ENCODE measurements at regions not wholly inside any gene's neighbourhood (a gene's known extent, or its start where the extent isn't known, plus 50 kb on each side); places are given as distances from the start of the nearest gene placed in this dataset.

DNA sequence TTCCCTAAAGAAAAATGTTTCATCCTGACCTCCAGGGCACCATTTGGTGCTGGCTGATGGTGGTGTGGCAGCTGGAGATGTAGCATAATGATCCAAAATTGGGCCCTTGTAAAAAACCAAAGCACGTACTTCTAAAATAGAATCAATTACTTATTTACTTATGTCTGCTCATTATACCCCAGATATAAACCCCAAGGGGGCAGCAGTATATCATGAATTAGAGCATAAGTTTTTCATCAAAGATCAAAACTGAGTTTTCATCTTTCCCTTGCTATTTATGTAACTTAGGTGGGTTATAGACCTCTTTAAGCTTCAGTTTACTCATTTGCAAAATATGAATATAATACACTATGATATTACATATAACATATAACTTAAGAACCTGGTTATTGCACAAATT lies 241.1 kb downstream of the TACR3 start:
- TF ChIP-seq, protein P1, sequence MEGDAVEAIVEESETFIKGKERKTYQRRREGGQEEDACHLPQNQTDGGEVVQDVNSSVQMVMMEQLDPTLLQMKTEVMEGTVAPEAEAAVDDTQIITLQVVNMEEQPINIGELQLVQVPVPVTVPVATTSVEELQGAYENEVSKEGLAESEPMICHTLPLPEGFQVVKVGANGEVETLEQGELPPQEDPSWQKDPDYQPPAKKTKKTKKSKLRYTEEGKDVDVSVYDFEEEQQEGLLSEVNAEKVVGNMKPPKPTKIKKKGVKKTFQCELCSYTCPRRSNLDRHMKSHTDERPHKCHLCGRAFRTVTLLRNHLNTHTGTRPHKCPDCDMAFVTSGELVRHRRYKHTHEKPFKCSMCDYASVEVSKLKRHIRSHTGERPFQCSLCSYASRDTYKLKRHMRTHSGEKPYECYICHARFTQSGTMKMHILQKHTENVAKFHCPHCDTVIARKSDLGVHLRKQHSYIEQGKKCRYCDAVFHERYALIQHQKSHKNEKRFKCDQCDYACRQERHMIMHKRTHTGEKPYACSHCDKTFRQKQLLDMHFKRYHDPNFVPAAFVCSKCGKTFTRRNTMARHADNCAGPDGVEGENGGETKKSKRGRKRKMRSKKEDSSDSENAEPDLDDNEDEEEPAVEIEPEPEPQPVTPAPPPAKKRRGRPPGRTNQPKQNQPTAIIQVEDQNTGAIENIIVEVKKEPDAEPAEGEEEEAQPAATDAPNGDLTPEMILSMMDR (IDR thresholded peaks at IDR 0.05), result no peak
- no peak for TF ChIP-seq POLR2A (IDR thresholded peaks at IDR 0.05)
